Nephron progenitor cell (in vitro differentiated cells): ENCODE measurements at regions not wholly inside any gene's neighbourhood (a gene's known extent, or its start where the extent isn't known, plus 50 kb on each side); places are given as distances from the start of the nearest gene placed in this dataset.

Experiments used
- DNase-seq: peaks from one replicate; pipeline ENCODE4 v3.0.0; 2021
- H3K27ac Mint-ChIP-seq: 2 replicates; pipeline ENCODE4 v1.8.0; 2021; ENCODE audit warnings: mild to moderate bottlenecking, moderate library complexity, mixed read lengths
- H3K27me3 Mint-ChIP-seq: 2 replicates; pipeline ENCODE4 v1.8.0; 2021; ENCODE audit warnings: mild to moderate bottlenecking, low read depth, mixed read lengths; ENCODE audit not compliant: poor library complexity
- H3K36me3 Mint-ChIP-seq: 2 replicates; pipeline ENCODE4 v1.8.0; 2021; ENCODE audit warnings: low read depth, mixed read lengths
- H3K4me1 Mint-ChIP-seq: 2 replicates; pipeline ENCODE4 v1.8.0; 2021; ENCODE audit warnings: mixed read lengths
- H3K4me3 Mint-ChIP-seq: 2 replicates; pipeline ENCODE4 v1.8.0; 2021; ENCODE audit warnings: mild to moderate bottlenecking, moderate library complexity, mixed read lengths
- H3K9me3 Mint-ChIP-seq: 2 replicates; pipeline ENCODE4 v1.8.0; 2021; ENCODE audit warnings: mild to moderate bottlenecking, moderate library complexity, mixed read lengths
- TF ChIP-seq, protein P1 (sequence below): fragments of 200-600 bp; sonication (generic); IDR thresholded peaks from 2 replicates; pipeline ENCODE4 v1.5.0; 2021; ENCODE audit warnings: antibody characterized with exemption

DNA sequence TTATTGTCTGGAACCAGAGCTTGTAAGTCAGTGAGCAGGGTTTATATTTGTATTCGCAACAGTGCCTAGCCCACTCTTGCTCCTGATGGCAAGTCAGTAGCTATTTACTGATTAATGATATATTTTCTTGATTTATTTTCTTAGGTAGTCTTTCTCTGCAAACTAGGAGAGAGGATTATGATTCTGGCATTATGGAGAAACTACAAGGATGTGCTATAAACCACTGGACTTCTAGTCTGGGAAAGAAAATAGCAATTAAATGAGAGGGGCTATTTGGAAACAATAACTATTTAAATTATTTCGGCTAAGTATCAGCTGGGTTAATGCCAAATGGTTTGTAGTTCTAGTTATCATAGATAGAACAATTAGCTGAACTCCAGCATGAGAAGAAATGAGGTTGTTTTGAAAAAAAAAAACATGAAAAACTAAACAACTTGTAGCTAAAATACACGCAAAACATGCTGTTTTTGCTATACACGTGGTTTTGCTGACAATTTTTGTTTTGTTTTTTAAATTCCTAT lies 304.9 kb upstream of the TCF21 start:
- Mint-ChIP-seq H3K4me1 (no peaks in the 10 kb centered on the region), H3K27ac (no peak overlapping the region), H3K9me3 (peaks cover 22% of the 10 kb centered on the region), H3K36me3 (peaks cover 4% of the 10 kb centered on the region), H3K27me3 (peaks cover 4% of the 10 kb centered on the region), H3K4me3 (no peak overlapping the region)
- DNase-seq: no peak
- TF ChIP-seq, protein P1, sequence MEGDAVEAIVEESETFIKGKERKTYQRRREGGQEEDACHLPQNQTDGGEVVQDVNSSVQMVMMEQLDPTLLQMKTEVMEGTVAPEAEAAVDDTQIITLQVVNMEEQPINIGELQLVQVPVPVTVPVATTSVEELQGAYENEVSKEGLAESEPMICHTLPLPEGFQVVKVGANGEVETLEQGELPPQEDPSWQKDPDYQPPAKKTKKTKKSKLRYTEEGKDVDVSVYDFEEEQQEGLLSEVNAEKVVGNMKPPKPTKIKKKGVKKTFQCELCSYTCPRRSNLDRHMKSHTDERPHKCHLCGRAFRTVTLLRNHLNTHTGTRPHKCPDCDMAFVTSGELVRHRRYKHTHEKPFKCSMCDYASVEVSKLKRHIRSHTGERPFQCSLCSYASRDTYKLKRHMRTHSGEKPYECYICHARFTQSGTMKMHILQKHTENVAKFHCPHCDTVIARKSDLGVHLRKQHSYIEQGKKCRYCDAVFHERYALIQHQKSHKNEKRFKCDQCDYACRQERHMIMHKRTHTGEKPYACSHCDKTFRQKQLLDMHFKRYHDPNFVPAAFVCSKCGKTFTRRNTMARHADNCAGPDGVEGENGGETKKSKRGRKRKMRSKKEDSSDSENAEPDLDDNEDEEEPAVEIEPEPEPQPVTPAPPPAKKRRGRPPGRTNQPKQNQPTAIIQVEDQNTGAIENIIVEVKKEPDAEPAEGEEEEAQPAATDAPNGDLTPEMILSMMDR: no peak

DNA sequence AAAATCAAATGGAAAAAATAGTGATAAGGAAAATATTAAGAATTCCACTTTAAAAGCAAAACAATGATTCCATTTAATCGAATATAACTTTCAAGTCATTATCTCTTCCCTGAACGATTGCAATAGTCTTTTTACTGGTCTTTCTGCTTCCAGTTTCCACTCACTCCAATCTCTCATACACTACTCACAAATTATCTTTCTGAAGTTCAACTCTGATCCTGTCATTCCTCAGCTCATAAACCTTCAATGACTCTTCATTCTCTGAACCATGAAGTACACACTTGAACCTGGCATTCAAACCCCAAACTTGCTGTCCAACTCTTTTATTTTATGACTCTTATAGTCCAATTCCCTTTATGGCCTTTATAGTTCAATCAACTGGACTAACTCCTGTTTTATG lies 304.1 kb upstream of the TCF21 start:
- Mint-ChIP-seq H3K27ac (no peak overlapping the region), H3K27me3 (peaks cover 4% of the 10 kb centered on the region), H3K4me1 (no peaks in the 10 kb centered on the region), H3K4me3 (no peak overlapping the region), H3K9me3 (peaks cover 17% of the 10 kb centered on the region), H3K36me3 (peaks cover 4% of the 10 kb centered on the region)
- TF ChIP-seq, protein P1: no peak
- DNase-seq: no peak

DNA sequence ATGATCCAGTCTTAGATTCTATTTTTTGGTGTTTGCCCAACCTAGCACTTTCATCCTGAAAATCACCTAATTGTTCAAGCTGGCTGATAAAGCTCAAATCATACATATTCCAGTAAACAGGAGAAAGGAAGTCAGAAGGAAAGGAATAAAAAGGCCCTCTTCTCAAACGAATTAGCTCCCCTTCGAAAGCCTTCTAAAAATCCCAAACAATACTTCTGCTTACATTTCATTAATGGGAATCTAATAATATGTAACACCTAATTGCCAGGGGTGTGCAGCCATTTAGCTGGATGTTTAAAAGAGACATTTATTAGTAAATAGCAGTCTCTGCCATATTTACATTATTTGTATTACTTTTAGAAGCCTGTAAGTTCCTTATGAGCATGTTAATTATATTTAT lies 302.9 kb upstream of the TCF21 start:
- TF ChIP-seq, protein P1: no peak
- Mint-ChIP-seq H3K27ac (no peak overlapping the region), H3K4me1 (peaks cover 6% of the 10 kb centered on the region), H3K27me3 (peaks cover 4% of the 10 kb centered on the region), H3K9me3 (peaks cover 16% of the 10 kb centered on the region), H3K36me3 (peaks cover 4% of the 10 kb centered on the region), H3K4me3 (no peak overlapping the region)
- DNase-seq: no peak

DNA sequence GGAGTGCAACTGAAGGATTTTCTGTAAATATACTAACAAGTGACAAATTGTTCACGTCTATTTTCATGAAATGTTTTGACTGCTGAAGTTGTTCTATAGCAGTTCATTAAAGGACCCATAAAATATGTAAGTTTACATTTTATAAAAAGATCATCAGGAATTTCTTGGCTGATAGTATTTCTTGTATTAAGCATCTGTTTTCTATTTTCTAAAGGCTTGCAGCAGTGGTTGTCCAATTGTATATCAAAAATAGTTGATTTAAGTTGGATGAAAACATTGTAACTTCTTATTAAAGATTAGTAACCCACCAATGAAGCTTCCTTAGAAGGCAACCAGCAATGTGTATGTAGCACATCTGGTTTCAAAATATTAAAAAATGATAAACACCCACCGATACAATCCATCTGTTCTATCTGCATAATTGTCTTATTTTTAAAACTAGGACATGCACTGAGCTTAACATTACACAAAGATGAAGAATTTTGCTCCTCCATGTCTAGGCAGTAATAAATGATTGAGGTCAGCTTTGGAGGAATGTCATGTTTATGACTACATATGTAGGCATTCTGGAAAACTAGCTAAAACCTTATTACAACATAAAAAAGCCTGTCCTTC lies 301.3 kb upstream of the TCF21 start:
- Mint-ChIP-seq H3K27ac (no peak overlapping the region), H3K4me3 (no peak overlapping the region), H3K36me3 (no peaks in the 10 kb centered on the region), H3K4me1 (peaks cover 6% of the 10 kb centered on the region), H3K27me3 (peaks cover 4% of the 10 kb centered on the region), H3K9me3 (peaks cover 3% of the 10 kb centered on the region)
- TF ChIP-seq, protein P1: no peak
- no peak for DNase-seq

DNA sequence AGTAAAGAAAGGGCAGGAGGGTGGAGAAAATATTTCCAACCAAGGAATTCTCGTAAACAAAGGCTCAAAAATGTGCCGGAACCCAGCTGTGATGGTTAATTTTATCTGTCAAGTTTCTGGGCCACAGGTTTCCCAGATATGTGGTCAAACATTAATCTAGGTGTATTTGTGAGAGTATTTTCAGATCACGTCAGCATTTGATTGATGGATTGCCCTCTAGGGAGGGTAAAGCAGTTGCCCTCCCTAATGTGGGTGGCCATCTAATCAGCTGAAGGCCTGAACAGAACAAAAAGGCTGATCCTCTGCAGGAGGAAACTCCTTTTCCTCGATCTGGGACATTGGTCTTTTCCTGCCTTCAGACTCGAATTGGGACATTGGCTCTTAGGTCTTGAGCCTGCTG lies 298.7 kb upstream of the TCF21 start:
- DNase-seq: no peak
- no peaks in the 10 kb centered on the region for H3K9me3 Mint-ChIP-seq

More for the DNA sequence above, 298.7 kb upstream of the TCF21 start:
- H3K4me1 Mint-ChIP-seq: peaks cover 16% of the 10 kb centered on the region
- H3K4me3 Mint-ChIP-seq: no peak overlapping the region
- H3K36me3 Mint-ChIP-seq: no peaks in the 10 kb centered on the region
- TF ChIP-seq, protein P1: no peak
- peaks cover 4% of the 10 kb centered on the region for H3K27me3 Mint-ChIP-seq
- H3K27ac Mint-ChIP-seq: no peak overlapping the region
